ENCODE measurements at regions not wholly inside any gene's neighbourhood (a gene's known extent, or its start where the extent isn't known, plus 50 kb on each side); places are given as distances from the start of the nearest gene placed in this dataset.

GRCh38 chr12:20278276-20278675, 90.1 kb upstream of the PDE3A start:
- intact Hi-C loops (cut with micrococcal nuclease): no loop called here
- Histone ChIP-seq H3K4me2 (replicated peaks; ENCODE audit: extremely low read depth, low read length, poor library complexity, severe bottlenecking) (no peak overlapping the region), H3K4me1 (ENCODE audit: control insufficient read depth in 1 of 2, insufficient read depth in 2 of 2, low read length in 2 of 2) (peaks cover 0 to 5% of the 10 kb centered on the region in 2 donors), H4K20me1 (ENCODE audit: insufficient read depth, low read length) (no peaks in the 10 kb centered on the region), H3K27ac (ENCODE audit: low read depth in 1 of 2, low read length in 2 of 2) (no peak overlapping the region), H3K4me3 (replicated peaks in 1 of 3; ENCODE audit: low read depth in 2 of 3, low read length in 3 of 3) (no peak overlapping the region), H3K79me2 (ENCODE audit: insufficient read depth, low read length) (no peaks in the 10 kb centered on the region), H3K9me3 (replicated peaks in 1 of 2; ENCODE audit: control insufficient read depth in 1 of 2, insufficient read depth in 1 of 2, low read length in 2 of 2) (no peaks in the 10 kb centered on the region), H3K36me3 (replicated peaks in 1 of 2; ENCODE audit: control insufficient read depth in 1 of 2, insufficient read depth in 2 of 2, low read length in 2 of 2) (no peaks in the 10 kb centered on the region), H2AFZ (ENCODE audit: insufficient read depth, low read depth, low read length, poor library complexity, severe bottlenecking) (no peak overlapping the region), H3K9ac (ENCODE audit: insufficient read depth, low read length, poor library complexity, severe bottlenecking) (no peak overlapping the region), H3K27me3 (ENCODE audit: control insufficient read depth in 2 of 2, insufficient read depth in 2 of 2, low read length in 2 of 2) (no peaks in the 10 kb centered on the region)
- no peaks in the 10 kb centered on the region for H3K27me3 Mint-ChIP-seq (ENCODE audit: low read depth in 3 of 3)
- H3K36me3 Mint-ChIP-seq: no peaks in the 10 kb centered on the region
- no peak for TF ChIP-seq CTCF (IDR thresholded peaks at IDR 0.05)
- H3K27ac Mint-ChIP-seq: no peak overlapping the region
- no peak overlapping the region for H3K4me3 Mint-ChIP-seq
- H3K9me3 Mint-ChIP-seq: no peaks in the 10 kb centered on the region
- whole genome bisulfite sequencing (ENCODE audit: insufficient coverage): no CpG with 5 or more reads among the region's 4 CpGs
- DNase-seq: no peak
- H3K4me1 Mint-ChIP-seq: peaks cover 10% of the 10 kb centered on the region

GRCh38 chr12:20280515-20280914, 87.8 kb upstream of the PDE3A start:
- no peak overlapping the region for H2AFZ ChIP-seq (ENCODE audit: insufficient read depth, low read depth, low read length, poor library complexity, severe bottlenecking)

More at GRCh38 chr12:20280515-20280914, 87.8 kb upstream of the PDE3A start:
- Histone ChIP-seq H3K9me3 (replicated peaks in 1 of 2; ENCODE audit: control insufficient read depth in 1 of 2, insufficient read depth in 1 of 2, low read length in 2 of 2) (no peaks in the 10 kb centered on the region), H3K27me3 (ENCODE audit: control insufficient read depth in 2 of 2, insufficient read depth in 2 of 2, low read length in 2 of 2) (no peaks in the 10 kb centered on the region), H3K9ac (ENCODE audit: insufficient read depth, low read length, poor library complexity, severe bottlenecking) (no peak overlapping the region), H3K27ac (ENCODE audit: low read depth in 1 of 2, low read length in 2 of 2) (no peak overlapping the region), H3K79me2 (ENCODE audit: insufficient read depth, low read length) (no peaks in the 10 kb centered on the region), H3K4me1 (ENCODE audit: control insufficient read depth in 1 of 2, insufficient read depth in 2 of 2, low read length in 2 of 2) (peaks cover 0 to 5% of the 10 kb centered on the region in 2 donors), H4K20me1 (ENCODE audit: insufficient read depth, low read length) (no peaks in the 10 kb centered on the region), H3K36me3 (replicated peaks in 1 of 2; ENCODE audit: control insufficient read depth in 1 of 2, insufficient read depth in 2 of 2, low read length in 2 of 2) (no peaks in the 10 kb centered on the region), H3K4me2 (replicated peaks; ENCODE audit: extremely low read depth, low read length, poor library complexity, severe bottlenecking) (no peak overlapping the region), H3K4me3 (replicated peaks in 1 of 3; ENCODE audit: low read depth in 2 of 3, low read length in 3 of 3) (no peak overlapping the region)
- TF ChIP-seq CTCF (IDR thresholded peaks at IDR 0.05): no peak
- Mint-ChIP-seq H3K27me3 (ENCODE audit: low read depth in 3 of 3) (no peaks in the 10 kb centered on the region), H3K36me3 (no peaks in the 10 kb centered on the region), H3K27ac (peak overlapping the region in 2 of 7 donors; percentile 6 to 40), H3K4me1 (peaks cover 10% of the 10 kb centered on the region), H3K9me3 (no peaks in the 10 kb centered on the region), H3K4me3 (no peak overlapping the region)
- WGBS (ENCODE audit: insufficient coverage): no CpG with 5 or more reads among the region's 3 CpGs
- intact Hi-C loops (cut with micrococcal nuclease): no loop called here
- peak in 2 of 3 donors; percentile 10 to 60 for DNase-seq
